GM19324 (cell line): ENCODE measurements at regions not wholly inside any gene's neighbourhood (a gene's known extent, or its start where the extent isn't known, plus 50 kb on each side); places are given as distances from the start of the nearest gene placed in this dataset.
A peak's percentile ranks its signal among the peaks of the same experiment; 100 is the strongest.
"Not testable (repeated sequence)": the region's sequence is repeated elsewhere in the genome, so short reads cannot be mapped to it uniquely, and the experiment has no call there.

Source experiments
- ATAC-seq: cut with Tn5 transposase; IDR thresholded peaks from one replicate; pipeline ENCODE4 v1.9.1; 2021; ENCODE audit warnings: mild to moderate bottlenecking, moderate library complexity; ENCODE audit not compliant: unreplicated experiment, low FRiP score

DNA sequence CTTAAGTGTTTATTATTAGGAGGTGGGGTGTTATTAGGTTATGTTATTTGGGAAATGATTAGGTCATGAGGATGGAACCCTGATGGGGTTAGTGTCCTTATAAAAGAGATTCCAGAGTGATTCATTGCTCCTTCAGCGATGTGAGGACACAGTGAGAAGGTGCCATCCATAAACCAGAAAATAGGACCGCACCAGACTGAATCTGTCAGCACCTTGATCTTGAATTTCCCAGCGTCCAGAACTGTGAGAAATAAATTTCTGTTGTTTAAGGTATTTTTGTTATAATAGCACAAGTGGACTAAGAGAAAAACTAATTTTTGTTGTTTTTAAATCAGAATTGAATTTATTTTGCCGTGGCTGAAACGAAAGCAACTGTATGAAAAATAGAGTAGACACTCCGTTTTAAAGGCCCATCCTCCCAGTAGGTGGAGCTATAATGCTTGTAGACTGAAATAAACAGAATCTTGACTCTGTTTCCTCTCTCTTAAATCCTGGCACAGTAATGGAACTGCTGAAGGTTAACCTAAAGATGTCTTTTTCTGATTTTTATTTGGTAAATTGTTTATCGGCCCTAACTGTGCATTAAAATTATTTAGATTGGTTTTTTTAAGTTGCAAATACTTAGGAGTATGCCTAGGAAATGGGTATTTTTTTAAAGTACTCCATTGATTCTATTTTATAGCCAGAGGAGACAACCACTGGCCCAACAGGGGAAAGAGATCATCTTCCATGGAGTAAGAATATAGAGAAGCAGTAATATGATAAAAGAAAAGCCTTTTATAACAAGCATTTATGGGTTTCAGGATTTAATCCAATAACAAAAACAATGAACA, 133.2 kb upstream of the ADAMTS3 start:
- ATAC-seq, result peak; percentile 66

GRCh38 chr4:72690771-72691170, 121.8 kb upstream of the ADAMTS3 start:
- no peak for ATAC-seq

DNA sequence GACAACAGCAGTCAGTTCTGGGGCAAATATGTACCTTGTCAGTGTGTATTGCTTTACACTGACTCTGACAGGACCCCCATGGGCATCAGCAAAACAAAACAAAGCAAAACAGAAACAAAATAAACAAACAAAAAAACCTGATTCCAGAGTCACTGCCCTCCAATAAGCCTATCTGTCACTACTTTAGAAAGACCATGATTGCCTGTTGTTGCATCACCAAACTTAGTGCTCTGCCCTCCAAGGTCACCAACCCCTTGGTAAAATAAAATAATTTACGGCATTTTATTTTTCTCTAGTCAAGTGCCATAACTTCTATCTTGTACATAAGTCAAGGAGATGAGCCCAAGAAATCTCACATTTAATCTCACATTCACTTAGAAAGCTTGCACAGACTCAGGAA, 120.9 kb upstream of the ADAMTS3 start:
- ATAC-seq, result no peak

GRCh38 chr4:72686390-72686789, 117.4 kb upstream of the ADAMTS3 start:
- ATAC-seq, result not testable (repeated sequence)

DNA sequence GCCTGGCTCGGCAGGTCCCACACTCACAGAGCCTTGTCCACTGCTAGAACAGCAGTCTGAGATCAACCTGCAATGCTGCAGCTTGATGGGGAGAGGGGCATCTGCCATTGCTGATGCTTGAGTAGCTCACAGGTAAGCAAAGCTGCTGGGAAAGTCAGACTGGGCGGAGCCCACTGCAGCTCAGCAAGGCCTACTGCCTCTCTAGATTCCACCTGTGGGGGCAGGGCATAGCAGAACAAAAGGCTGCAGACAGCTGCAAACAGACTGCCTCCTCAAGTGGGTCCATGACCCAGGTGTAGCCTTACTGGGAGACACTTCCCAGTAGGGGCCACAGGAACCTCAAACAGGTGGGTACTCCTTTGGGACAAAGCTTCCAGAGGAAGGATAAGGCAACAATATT, 110.6 kb upstream of the ADAMTS3 start:
- ATAC-seq, result no peak

GRCh38 chr4:72677886-72678285, 108.9 kb upstream of the ADAMTS3 start:
- ATAC-seq, result no peak

- ATAC-seq, result no peak
Observed at GRCh38 chr4:72677265-72677664, 108.2 kb upstream of the ADAMTS3 start.

DNA sequence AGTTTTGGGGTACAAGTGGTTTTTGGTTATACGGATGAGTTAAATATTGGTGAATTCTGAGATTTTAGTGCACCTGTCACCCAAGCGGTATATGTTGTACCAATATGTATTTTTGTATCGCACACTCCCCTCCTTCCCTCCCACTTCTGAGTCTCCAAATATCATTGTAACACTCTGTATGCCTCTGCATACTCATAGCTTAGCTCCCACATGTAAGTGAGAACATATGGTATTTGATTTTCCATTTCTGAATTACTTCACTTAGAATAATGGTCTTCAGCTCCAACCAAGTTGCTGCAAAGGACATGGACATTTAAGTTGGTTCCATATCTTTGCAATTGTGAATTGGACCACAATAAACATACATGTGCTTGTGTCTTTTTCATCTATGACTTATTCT, 103.0 kb upstream of the ADAMTS3 start:
- no peak for ATAC-seq

GRCh38 chr4:72670521-72670920, 101.5 kb upstream of the ADAMTS3 start:
- no peak for ATAC-seq

DNA sequence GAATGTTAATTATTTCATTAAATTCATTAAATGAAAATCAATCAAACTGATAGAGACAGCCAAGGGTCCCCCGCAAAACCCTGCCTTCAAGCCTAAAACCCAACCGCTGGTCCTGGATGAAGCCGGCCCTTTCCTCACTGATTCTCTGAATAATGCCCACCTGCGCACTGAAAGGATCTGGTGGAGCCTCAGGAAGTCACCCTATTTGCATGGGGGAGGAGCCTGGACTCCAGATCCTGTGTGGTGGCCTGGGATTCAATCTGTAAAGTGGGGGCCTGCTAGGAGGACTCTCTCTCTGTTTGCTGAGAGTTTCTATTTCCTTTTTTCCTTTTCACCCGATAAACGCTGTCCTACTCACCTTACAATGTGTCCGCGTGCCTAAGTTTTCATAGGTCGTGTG, 97.9 kb upstream of the ADAMTS3 start:
- ATAC-seq, result no peak

DNA sequence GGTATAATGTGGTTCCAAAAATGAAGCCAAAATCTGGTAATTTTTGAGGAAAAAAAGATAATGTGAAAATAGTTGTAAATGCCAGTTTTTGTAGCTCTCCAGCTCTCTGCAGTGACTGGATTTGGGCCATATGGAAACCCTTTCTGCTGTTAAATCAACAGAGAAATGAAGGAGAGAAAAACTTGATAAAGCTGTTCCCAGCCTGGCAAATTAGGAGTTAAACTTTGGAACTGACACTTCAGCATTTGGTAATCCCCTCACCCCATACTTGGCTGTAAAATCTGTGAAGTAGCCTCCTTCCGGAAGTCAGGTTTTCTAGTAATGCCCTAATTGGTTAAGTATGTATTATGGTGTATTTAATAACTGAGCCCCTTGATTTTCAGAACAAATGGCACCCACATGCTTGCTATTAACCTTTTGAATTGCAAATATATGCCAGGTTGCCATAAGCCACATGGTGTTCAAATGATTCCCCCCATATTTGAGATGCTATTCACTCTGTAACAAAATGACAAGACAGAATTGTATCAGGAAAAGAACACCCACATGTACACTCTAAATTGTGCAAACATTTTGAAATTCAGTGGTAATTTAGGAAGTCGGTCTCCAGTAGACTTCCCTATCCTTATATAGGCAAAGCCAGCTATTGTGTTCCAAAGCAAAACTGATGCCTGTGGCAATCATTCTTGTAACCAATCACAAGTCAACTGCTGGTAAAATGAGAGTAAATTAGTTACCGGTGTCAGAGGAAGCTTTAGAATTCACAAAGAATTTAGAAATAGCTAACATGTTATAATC, 96.3 kb upstream of the ADAMTS3 start:
- ATAC-seq, result no peak

DNA sequence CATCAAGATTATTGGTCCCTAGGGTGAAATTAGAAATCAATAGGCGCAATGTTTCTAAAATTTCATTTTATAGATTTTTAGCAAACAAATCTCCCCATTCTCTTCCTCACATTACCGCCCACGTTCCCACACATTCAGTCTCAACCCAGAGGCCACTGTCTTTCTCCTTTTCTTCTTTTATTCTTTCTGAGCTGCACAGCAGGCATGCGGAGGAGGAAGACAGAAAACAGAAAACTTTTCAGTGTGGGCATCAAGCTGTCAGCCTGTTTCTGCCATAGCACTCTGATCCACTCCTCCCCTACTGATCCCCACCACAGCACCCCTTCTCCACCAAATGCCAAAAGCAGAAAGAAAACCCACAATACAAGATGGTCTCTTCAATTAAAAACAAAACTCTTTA, 94.8 kb upstream of the ADAMTS3 start:
- ATAC-seq, result no peak

GRCh38 chr4:72661830-72662229, 92.8 kb upstream of the ADAMTS3 start:
- ATAC-seq, result no peak

DNA sequence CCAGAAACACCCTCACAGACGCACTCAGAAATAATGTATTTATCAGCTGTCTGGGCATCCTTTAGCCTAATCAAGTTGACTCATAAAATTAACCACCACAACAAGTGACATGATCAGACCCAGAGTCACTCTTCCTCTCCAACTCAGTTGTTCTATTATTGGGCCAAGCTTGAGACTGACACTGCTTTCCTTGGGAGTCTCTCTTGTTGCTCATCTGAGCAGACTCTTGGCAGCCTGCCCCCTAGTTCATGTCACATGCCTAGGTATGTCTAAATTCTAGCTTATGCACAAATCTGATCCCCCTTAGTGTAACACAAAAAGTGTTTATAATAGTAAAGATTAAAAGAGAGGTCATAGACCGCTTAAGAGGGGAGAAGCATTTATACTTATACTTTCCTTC, 72.6 kb upstream of the ADAMTS3 start:
- ATAC-seq, result no peak

GRCh38 chr4:72636866-72637265, 67.8 kb upstream of the ADAMTS3 start:
- ATAC-seq, result not testable (repeated sequence)

GRCh38 chr4:72635931-72636330, 66.9 kb upstream of the ADAMTS3 start:
- not testable (repeated sequence) for ATAC-seq

GRCh38 chr4:72632253-72632652, 63.2 kb upstream of the ADAMTS3 start:
- not testable (repeated sequence) for ATAC-seq

DNA sequence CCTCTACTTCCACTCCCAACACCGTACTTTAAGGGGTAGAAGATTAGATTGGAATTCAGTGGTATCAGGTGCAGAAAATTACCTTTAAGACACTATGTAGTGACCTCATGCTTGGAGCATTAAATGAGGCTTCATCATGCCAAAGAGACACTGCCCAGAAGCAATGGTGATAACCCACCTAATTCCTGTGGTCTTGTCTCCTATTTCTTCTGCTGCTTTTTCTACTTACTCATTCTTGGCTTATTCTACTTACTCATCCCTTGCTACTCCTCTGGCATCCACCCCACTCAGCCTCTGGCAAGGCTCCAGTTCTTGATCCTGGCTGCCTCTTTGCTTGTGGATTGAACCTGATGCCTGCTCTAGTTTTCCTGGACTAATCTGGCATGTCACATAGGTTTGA, 62.3 kb upstream of the ADAMTS3 start:
- ATAC-seq, result no peak

GRCh38 chr4:72629540-72629939, 60.5 kb upstream of the ADAMTS3 start:
- ATAC-seq, result no peak

DNA sequence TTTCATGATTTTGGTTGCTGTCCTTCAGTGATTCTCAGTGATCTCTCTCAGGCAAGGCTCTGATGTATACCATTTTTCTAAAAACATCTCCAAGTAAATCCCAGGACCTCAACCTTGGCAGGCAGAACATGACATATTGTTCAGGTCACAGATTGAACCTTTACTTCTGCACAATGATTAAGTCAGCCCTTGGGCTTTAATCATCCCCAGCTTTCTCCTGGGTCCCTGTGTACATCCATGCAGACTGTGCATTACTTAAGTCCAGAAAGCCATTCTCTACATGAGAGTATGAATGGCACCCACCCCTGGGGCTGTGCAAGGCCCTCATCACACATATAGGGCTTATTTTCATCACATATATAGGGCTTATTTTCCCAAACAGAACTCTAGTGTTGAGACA, 58.7 kb upstream of the ADAMTS3 start:
- no peak for ATAC-seq
